RPMI8226 (cell line): ENCODE measurements at regions not wholly inside any gene's neighbourhood (a gene's known extent, or its start where the extent isn't known, plus 50 kb on each side); places are given as distances from the start of the nearest gene placed in this dataset.

Experiments used
- DNase-seq: peaks from one replicate; pipeline ENCODE4 v3.0.0-alpha.2; 2015

- DNase-seq: no peak
Measured at GRCh38 chr3:111314181-111314873, 227.7 kb upstream of the CD96 start.

GRCh38 chr3:111314898-111315297 is 227.1 kb upstream of the CD96 start:
- DNase-seq: no peak

GRCh38 chr3:111315930-111316587 is 225.9 kb upstream of the CD96 start:
- DNase-seq: no peak

- DNase-seq: no peak
Measured at GRCh38 chr3:111318289-111318688, 223.7 kb upstream of the CD96 start.

GRCh38 chr3:111319598-111319997 is 222.4 kb upstream of the CD96 start:
- DNase-seq: no peak

- no peak for DNase-seq
Measured at GRCh38 chr3:111321786-111322185, 220.2 kb upstream of the CD96 start.

GRCh38 chr3:111323019-111323418 is 219.0 kb upstream of the CD96 start:
- DNase-seq: no peak

- no peak for DNase-seq
Measured at GRCh38 chr3:111324151-111324550, 217.8 kb upstream of the CD96 start.

GRCh38 chr3:111324645-111325044 is 217.4 kb upstream of the CD96 start:
- no peak for DNase-seq

GRCh38 chr3:111325160-111325718 is 216.8 kb upstream of the CD96 start:
- no peak for DNase-seq

GRCh38 chr3:111326144-111326995 is 215.6 kb upstream of the CD96 start:
- DNase-seq: no peak

GRCh38 chr3:111331306-111331705 is 210.7 kb upstream of the CD96 start:
- no peak for DNase-seq

- no peak for DNase-seq
Measured at GRCh38 chr3:111331912-111332311, 210.1 kb upstream of the CD96 start.

- no peak for DNase-seq
Measured at GRCh38 chr3:111332488-111333080, 209.4 kb upstream of the CD96 start.

GRCh38 chr3:111333642-111334041 is 208.4 kb upstream of the CD96 start:
- no peak for DNase-seq

GRCh38 chr3:111335512-111336303 is 206.3 kb upstream of the CD96 start:
- DNase-seq: no peak

GRCh38 chr3:111336511-111336910 is 205.5 kb upstream of the CD96 start:
- no peak for DNase-seq

- DNase-seq: peak; percentile 20
Measured at GRCh38 chr3:111338059-111338698, 203.8 kb upstream of the CD96 start.

GRCh38 chr3:111339017-111339416 is 203.0 kb upstream of the CD96 start:
- DNase-seq: no peak

GRCh38 chr3:111351334-111351733 is 190.7 kb upstream of the CD96 start:
- DNase-seq: no peak

GRCh38 chr3:111352585-111352984 is 189.4 kb upstream of the CD96 start:
- no peak for DNase-seq
